Glutamatergic neuron (in vitro differentiated cells): ENCODE measurements at regions not wholly inside any gene's neighbourhood (a gene's known extent, or its start where the extent isn't known, plus 50 kb on each side); places are given as distances from the start of the nearest gene placed in this dataset.

Experiments
- DNase-seq: peaks from one replicate; pipeline ENCODE4 v3.0.0; 2022
- H3K27ac Mint-ChIP-seq: one replicate; pipeline ENCODE4 v1.8.0; 2020; ENCODE audit warnings: mild to moderate bottlenecking, mixed read lengths, inconsistent platforms; ENCODE audit not compliant: unreplicated experiment
- H3K27me3 Mint-ChIP-seq: one replicate; pipeline ENCODE4 v1.8.0; 2020; ENCODE audit warnings: mild to moderate bottlenecking, moderate library complexity, mixed read lengths, inconsistent platforms; ENCODE audit not compliant: unreplicated experiment
- H3K36me3 Mint-ChIP-seq: one replicate; pipeline ENCODE4 v1.8.0; 2020; ENCODE audit warnings: mild to moderate bottlenecking, mixed read lengths, inconsistent platforms; ENCODE audit not compliant: unreplicated experiment
- H3K4me1 Mint-ChIP-seq: one replicate; pipeline ENCODE4 v1.8.0; 2020; ENCODE audit warnings: mild to moderate bottlenecking, low read depth, mixed read lengths, inconsistent platforms; ENCODE audit not compliant: unreplicated experiment
- H3K4me3 Mint-ChIP-seq: one replicate; pipeline ENCODE4 v1.8.0; 2020; ENCODE audit warnings: mild to moderate bottlenecking, mixed read lengths, inconsistent platforms; ENCODE audit not compliant: unreplicated experiment
- H3K9me3 Mint-ChIP-seq: one replicate; pipeline ENCODE4 v1.8.0; 2020; ENCODE audit warnings: mild to moderate bottlenecking, moderate library complexity, mixed read lengths, inconsistent platforms; ENCODE audit not compliant: unreplicated experiment
- CTCF ChIP-seq: fragments of 200-600 bp; sonication (generic); IDR thresholded peaks from one replicate; pipeline ENCODE4 v1.5.0; 2021; ENCODE audit not compliant: partially characterized antibody, unreplicated experiment

GRCh38 chr18:40179729-40180461, 1775.1 kb upstream of the PIK3C3 start:
- H3K27me3 Mint-ChIP-seq = no peaks in the 10 kb centered on the region
- H3K36me3 Mint-ChIP-seq = no peaks in the 10 kb centered on the region
- no peak for TF ChIP-seq CTCF
- no peak overlapping the region for H3K4me3 Mint-ChIP-seq
- peaks cover 28% of the 10 kb centered on the region for H3K4me1 Mint-ChIP-seq
- H3K9me3 Mint-ChIP-seq = peaks cover 1% of the 10 kb centered on the region
- DNase-seq = peak; percentile 19
- peak overlapping the region; percentile 50 for H3K27ac Mint-ChIP-seq

- peaks cover 2% of the 10 kb centered on the region for H3K9me3 Mint-ChIP-seq
- H3K27me3 Mint-ChIP-seq = no peaks in the 10 kb centered on the region
- no peak for TF ChIP-seq CTCF
- H3K27ac Mint-ChIP-seq = no peak overlapping the region
- DNase-seq = no peak
- no peaks in the 10 kb centered on the region for H3K4me1 Mint-ChIP-seq
- H3K4me3 Mint-ChIP-seq = no peak overlapping the region
- H3K36me3 Mint-ChIP-seq = no peaks in the 10 kb centered on the region
These were observed 1787.0 kb upstream of the PIK3C3 start for GRCh38 chr18:40168026-40168425.

- H3K27ac Mint-ChIP-seq = no peak overlapping the region
- no peaks in the 10 kb centered on the region for H3K4me1 Mint-ChIP-seq
- H3K4me3 Mint-ChIP-seq = no peak overlapping the region
- TF ChIP-seq CTCF = no peak
- H3K27me3 Mint-ChIP-seq = no peaks in the 10 kb centered on the region
- H3K9me3 Mint-ChIP-seq = no peaks in the 10 kb centered on the region
- H3K36me3 Mint-ChIP-seq = no peaks in the 10 kb centered on the region
- no peak for DNase-seq
These were observed 1791.8 kb upstream of the PIK3C3 start for GRCh38 chr18:40163254-40163653.

GRCh38 chr18:40160361-40160760, 1794.7 kb upstream of the PIK3C3 start:
- no peak for DNase-seq
- TF ChIP-seq CTCF = no peak
- Mint-ChIP-seq H3K27me3 (no peaks in the 10 kb centered on the region), H3K27ac (no peak overlapping the region), H3K4me1 (no peaks in the 10 kb centered on the region), H3K36me3 (no peaks in the 10 kb centered on the region), H3K4me3 (no peak overlapping the region), H3K9me3 (no peaks in the 10 kb centered on the region)

- no peak for DNase-seq
- H3K4me3 Mint-ChIP-seq = no peak overlapping the region
These were observed 1795.7 kb upstream of the PIK3C3 start for GRCh38 chr18:40159141-40160017.

More at GRCh38 chr18:40159141-40160017, 1795.7 kb upstream of the PIK3C3 start:
- peak; percentile 70 for TF ChIP-seq CTCF
- Mint-ChIP-seq H3K27ac (no peak overlapping the region), H3K9me3 (no peaks in the 10 kb centered on the region), H3K4me1 (no peaks in the 10 kb centered on the region), H3K36me3 (no peaks in the 10 kb centered on the region), H3K27me3 (no peaks in the 10 kb centered on the region)
